Neural cell (in vitro differentiated cells): ENCODE measurements at regions not wholly inside any gene's neighbourhood (a gene's known extent, or its start where the extent isn't known, plus 50 kb on each side); places are given as distances from the start of the nearest gene placed in this dataset.

ENCODE experiments used
- CTCF ChIP-seq: fragments of 450-650 bp; IDR thresholded peaks from 2 replicates; pipeline ENCODE4 v1.5.1; 2014; ENCODE audit warnings: antibody characterized with exemption, mild to moderate bottlenecking, moderate library complexity; ENCODE audit not compliant: poor library complexity, severe bottlenecking
- EP300 ChIP-seq: fragments of 450-650 bp; conservative IDR thresholded peaks from 2 replicates; pipeline ENCODE4 v1.6.1; 2014; ENCODE audit warnings: antibody characterized with exemption, mild to moderate bottlenecking, moderate library complexity; ENCODE audit not compliant: poor library complexity, severe bottlenecking
- EZH2 ChIP-seq: fragments of 200-600, 300-800 bp; shearing (Covaris generic), sonication (generic); IDR thresholded peaks from 2 replicates; pipeline ENCODE4 v1.6.1; 2014; ENCODE audit warnings: antibody characterized with exemption, low read length, borderline replicate concordance, mild to moderate bottlenecking; ENCODE audit not compliant: insufficient read depth, poor library complexity, severe bottlenecking
- MXI1 ChIP-seq: fragments of 450-650 bp; conservative IDR thresholded peaks from 2 replicates; pipeline ENCODE4 v1.6.1; 2014; ENCODE audit warnings: antibody characterized with exemption, mild to moderate bottlenecking; ENCODE audit not compliant: poor library complexity, severe bottlenecking
- POLR2AphosphoS5 ChIP-seq: IDR thresholded peaks from 2 replicates; pipeline ENCODE4 v1.6.1; 2012
- RAD21 ChIP-seq: fragments of 450-650 bp; conservative IDR thresholded peaks from 2 replicates; pipeline ENCODE4 v1.6.1; 2014; ENCODE audit warnings: antibody characterized with exemption, mild to moderate bottlenecking, moderate library complexity
- REST ChIP-seq: IDR thresholded peaks from 2 replicates; pipeline ENCODE4 v1.6.1; 2012; ENCODE audit warnings: borderline replicate concordance
- SMC3 ChIP-seq: fragments of 450-650 bp; conservative IDR thresholded peaks from 2 replicates; pipeline ENCODE4 v1.6.1; 2014; ENCODE audit warnings: antibody characterized with exemption, mild to moderate bottlenecking, moderate library complexity; ENCODE audit not compliant: poor library complexity
- TAF1 ChIP-seq: IDR thresholded peaks from 2 replicates; pipeline ENCODE4 v1.6.1; 2012; ENCODE audit warnings: low read depth

- TF ChIP-seq CTCF: no peak
- TF ChIP-seq RAD21: no peak
- no peak for TF ChIP-seq TAF1
- no peak for TF ChIP-seq POLR2AphosphoS5
- no peak for TF ChIP-seq MXI1
- no peak for TF ChIP-seq EP300
- no peak for TF ChIP-seq REST
- TF ChIP-seq EZH2: no peak
- TF ChIP-seq SMC3: no peak
Observed at GRCh38 chr10:130542761-130543160, 406.6 kb downstream of the GLRX3 start.
